H1 (cell line): ENCODE measurements at regions not wholly inside any gene's neighbourhood (a gene's known extent, or its start where the extent isn't known, plus 50 kb on each side); places are given as distances from the start of the nearest gene placed in this dataset.
A peak's percentile ranks its signal among the peaks of the same experiment; 100 is the strongest.

Experiments used
- CTCF ChIA-PET: fragments of 300-600 bp; sonication (Branson Sonifier 250); formaldehyde crosslinking; loops from one replicate; lab custom pipeline; 2021; ENCODE audit not compliant: partially characterized antibody; lab: Charles Lee
- POLR2A ChIA-PET: fragments of 300-600 bp; sonication (Branson Sonifier 250); formaldehyde crosslinking; loops from one replicate; lab custom pipeline; 2021; ENCODE audit warnings: inconsistent platforms; ENCODE audit not compliant: partially characterized antibody; lab: Charles Lee
- DNase-seq, 2 experiments: peaks; one replicate each; pipeline versions ENCODE4 v3.0.0 to v3.0.0-alpha.2; 2010 to 2022; ENCODE audit warnings: low spot score in 2 of 2, low read depth in 1 of 2, mixed read lengths in 1 of 2
- FAIRE-seq: peaks from 2 replicates; lab custom pipeline; 2011; peaks lifted over from hg19 to GRCh38; lab: Jason Lieb, UNC
- H2AFZ ChIP-seq: 2 replicates; pipeline ENCODE4 v1.8.1; 2012; ENCODE audit warnings: low read length, inconsistent platforms
- H2AK5ac ChIP-seq: 2 replicates; pipeline ENCODE4 v1.6.1; 2013; ENCODE audit warnings: low read depth, low read length
- H2BK120ac ChIP-seq: replicated peaks from 2 replicates; pipeline ENCODE3; 2013; ENCODE audit warnings: low read depth, low read length, inconsistent platforms
- H2BK12ac ChIP-seq: 2 replicates; pipeline ENCODE4 v1.6.1; 2013; ENCODE audit warnings: low read depth, low read length
- H2BK15ac ChIP-seq: 2 replicates; pipeline ENCODE4 v1.6.1; 2013; ENCODE audit warnings: low read length
- H2BK20ac ChIP-seq: 2 replicates; pipeline ENCODE4 v1.6.1; 2013; ENCODE audit warnings: low read length
- H2BK5ac ChIP-seq: 2 replicates; pipeline ENCODE4 v1.6.1; 2013; ENCODE audit warnings: low read depth, low read length
- H3K14ac ChIP-seq: 2 replicates; pipeline ENCODE4 v1.6.1; 2013; ENCODE audit warnings: inconsistent platforms; ENCODE audit not compliant: insufficient read length
- H3K18ac ChIP-seq: 2 replicates; pipeline ENCODE4 v1.6.1; 2013; ENCODE audit warnings: low read length; ENCODE audit errors: extremely low read depth
- H3K23ac ChIP-seq: 2 replicates; pipeline ENCODE4 v1.6.1; 2013; ENCODE audit warnings: inconsistent platforms; ENCODE audit not compliant: insufficient read length
- H3K23me2 ChIP-seq: 2 replicates; pipeline ENCODE4 v1.6.1; 2013; ENCODE audit warnings: low read depth, low read length
- H3K27ac ChIP-seq: 2 replicates; pipeline ENCODE4 v1.6.1; 2011; ENCODE audit warnings: low read depth, low read length, inconsistent platforms
- H3K27me3 ChIP-seq, 4 experiments: replicated peaks in 1 of 4; 1 replicate in 1 of 4; 2 replicates in 3 of 4; pipeline versions ENCODE4 v1.6.1 to v1.8.1; 2011 to 2013; ENCODE audit warnings: low read length in 3 of 4, mild to moderate bottlenecking in 3 of 4, inconsistent platforms in 2 of 4, mixed read lengths in 2 of 4, moderate library complexity in 1 of 4; ENCODE audit not compliant: control insufficient read depth in 3 of 4, insufficient read depth in 3 of 4; ENCODE audit errors: extremely low read depth in 1 of 4
- H3K36me3 ChIP-seq, 4 experiments: 2 replicates each; pipeline versions ENCODE4 v1.6.1 to v1.8.1; 2011 to 2013; ENCODE audit warnings: mild to moderate bottlenecking in 4 of 4, low read length in 3 of 4, moderate library complexity in 2 of 4, control low read depth in 1 of 4, inconsistent platforms in 1 of 4; ENCODE audit not compliant: insufficient read depth in 4 of 4, control insufficient read depth in 2 of 4
- H3K4ac ChIP-seq: replicated peaks from 2 replicates; pipeline ENCODE3; 2013; ENCODE audit warnings: low read length, low read depth, mixed read lengths, inconsistent platforms; ENCODE audit not compliant: insufficient read length
- H3K4me1 ChIP-seq, 4 experiments: replicated peaks in 1 of 4; 1 replicate in 1 of 4; 2 replicates in 3 of 4; pipeline versions ENCODE4 v1.6.1 to v1.8.1; 2011 to 2013; ENCODE audit warnings: low read length in 3 of 4, inconsistent platforms in 2 of 4, mixed read lengths in 1 of 4; ENCODE audit not compliant: insufficient read depth in 4 of 4, control insufficient read depth in 3 of 4
- H3K4me2 ChIP-seq, 2 experiments: 2 replicates each; pipeline versions ENCODE4 v1.6.1 to v1.8.1; 2011 to 2013; ENCODE audit warnings: low read depth in 2 of 2, low read length in 2 of 2, control low read depth in 1 of 2, inconsistent platforms in 1 of 2, mild to moderate bottlenecking in 1 of 2; ENCODE audit not compliant: insufficient read depth in 1 of 2
- H3K4me3 ChIP-seq, 4 experiments: fragments of 200-600, 300-600 bp in 1 of 4; sonication (generic), shearing (Covaris generic), sonication (Bioruptor Twin) in 1 of 4; 2 replicates each; pipeline versions ENCODE4 v1.5.1 to v1.8.1; 2011 to 2016; ENCODE audit warnings: low read length in 4 of 4, low read depth in 3 of 4, control low read depth in 2 of 4, inconsistent platforms in 2 of 4, mild to moderate bottlenecking in 2 of 4, mixed read lengths in 1 of 4, moderate library complexity in 1 of 4; ENCODE audit not compliant: insufficient read depth in 2 of 4; ENCODE audit errors: extremely low read depth in 1 of 4
- H3K56ac ChIP-seq: replicated peaks from 2 replicates; pipeline ENCODE3; 2013; ENCODE audit warnings: low read depth, mild to moderate bottlenecking, mixed read lengths, low read length, inconsistent platforms; ENCODE audit not compliant: insufficient read length
- H3K79me1 ChIP-seq: 2 replicates; pipeline ENCODE4 v1.6.1; 2013; ENCODE audit warnings: low read depth, low read length, control low read depth
- H3K79me2 ChIP-seq, 2 experiments: 2 replicates each; pipeline versions ENCODE4 v1.6.1 to v1.8.1; 2012 to 2013; ENCODE audit warnings: low read length in 2 of 2, mild to moderate bottlenecking in 2 of 2, inconsistent platforms in 1 of 2; ENCODE audit not compliant: insufficient read depth in 2 of 2, control insufficient read depth in 1 of 2
- H3K9ac ChIP-seq, 4 experiments: replicated peaks in 1 of 4; 1 replicate in 1 of 4; 2 replicates in 3 of 4; pipeline versions ENCODE4 v1.6.1 to v1.8.1; 2011 to 2013; ENCODE audit warnings: low read depth in 3 of 4, low read length in 3 of 4, control low read depth in 2 of 4, mild to moderate bottlenecking in 2 of 4, moderate library complexity in 2 of 4, inconsistent platforms in 1 of 4; ENCODE audit errors: extremely low read depth in 1 of 4
- H3K9me3 ChIP-seq, 2 experiments: 2 replicates each; pipeline versions ENCODE4 v1.6.1 to v1.8.1; 2012 to 2013; ENCODE audit warnings: mild to moderate bottlenecking in 2 of 2, moderate library complexity in 2 of 2, control low read depth in 1 of 2, inconsistent platforms in 1 of 2, low read depth in 1 of 2, low read length in 1 of 2, mixed read lengths in 1 of 2; ENCODE audit not compliant: insufficient read depth in 2 of 2
- H4K20me1 ChIP-seq, 2 experiments: replicated peaks in 1 of 2; 2 replicates each; pipeline versions ENCODE3 to v1.8.1; 2011 to 2013; ENCODE audit warnings: inconsistent platforms in 2 of 2, low read length in 2 of 2, mild to moderate bottlenecking in 1 of 2; ENCODE audit not compliant: insufficient read depth in 2 of 2, control insufficient read depth in 1 of 2
- H4K5ac ChIP-seq: 2 replicates; pipeline ENCODE4 v1.6.1; 2013; ENCODE audit warnings: low read length, low read depth, mixed read lengths, inconsistent platforms; ENCODE audit not compliant: insufficient read length
- H4K8ac ChIP-seq: 2 replicates; pipeline ENCODE4 v1.8.0; 2013; ENCODE audit warnings: mild to moderate bottlenecking, moderate library complexity, low read length, inconsistent platforms; ENCODE audit not compliant: insufficient read depth; ENCODE audit errors: extremely low read depth
- H4K91ac ChIP-seq: replicated peaks from 2 replicates; pipeline ENCODE3; 2013; ENCODE audit warnings: low read length, mixed read lengths, inconsistent platforms; ENCODE audit not compliant: insufficient read length
- BACH1 ChIP-seq: IDR thresholded peaks from 2 replicates; pipeline ENCODE4 v1.6.1; 2012; ENCODE audit warnings: low read length, improper control_type of control experiment
- BRCA1 ChIP-seq: IDR thresholded peaks from 2 replicates; pipeline ENCODE4 v1.6.1; 2012; ENCODE audit warnings: low read depth, low read length, improper control_type of control experiment
- RNF2 ChIP-seq: fragments of 200-900, 300-1000 bp; sonication (generic); IDR thresholded peaks from 2 replicates; pipeline ENCODE4 v1.7.1; 2016; ENCODE audit warnings: borderline replicate concordance, low read depth, mild to moderate bottlenecking, antibody characterized with exemption, low read length; ENCODE audit not compliant: poor library complexity, severe bottlenecking; ENCODE audit errors: missing control alignments
- TCF12 ChIP-seq: IDR thresholded peaks from 2 replicates; pipeline ENCODE4 v1.6.1; 2011; ENCODE audit warnings: low read depth, mild to moderate bottlenecking, low read length
- WGBS, 2 experiments: shearing (Covaris generic) in 1 of 2; methylation state at CpG; one replicate each; pipeline versions ENCODE4 v1.1.6 to v1.1.7; 2013 to 2015; ENCODE audit warnings: low lambda C conversion rate in 2 of 2, mixed read lengths in 2 of 2, inconsistent platforms in 1 of 2, low coverage in 1 of 2, missing lambda C conversion rate in 1 of 2; ENCODE audit not compliant: insufficient replicate concordance in 2 of 2, insufficient coverage in 1 of 2, insufficient read length in 1 of 2; ENCODE audit errors: extremely low coverage in 1 of 2, missing lambda C conversion rate in 1 of 2; 5-methylcytosine and 5-hydroxymethylcytosine counted together

DNA sequence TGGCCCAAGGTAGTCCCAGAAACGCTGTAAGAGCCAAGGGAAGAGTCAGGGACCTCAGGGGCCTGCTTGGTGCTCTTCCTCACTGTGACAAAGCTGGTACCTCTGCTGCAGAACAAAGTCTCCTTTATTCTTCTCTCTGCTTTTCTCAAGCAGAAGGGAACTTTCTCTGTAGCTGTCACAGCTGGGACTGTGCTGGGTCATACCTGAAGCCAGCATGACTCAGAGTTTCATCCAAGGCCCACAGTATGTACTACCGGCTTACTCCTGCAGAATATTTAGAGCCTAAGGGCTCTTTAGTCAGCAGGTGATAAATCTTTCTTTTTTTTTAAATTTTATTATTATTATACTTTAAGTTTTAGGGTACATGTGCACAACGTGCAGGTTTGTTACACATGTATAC lies 183.2 kb downstream of the TINAG start:
- Histone ChIP-seq H2BK15ac (no peak overlapping the region), H3K23ac (no peak overlapping the region), H4K8ac (no peak overlapping the region), H3K9me3 (no peaks in the 10 kb centered on the region), H3K79me1 (no peaks in the 10 kb centered on the region), H3K4me2 (no peak overlapping the region), H3K18ac (no peak overlapping the region), H3K4ac (no peak overlapping the region), H2BK120ac (no peak overlapping the region), H4K91ac (no peak overlapping the region), H2BK20ac (no peak overlapping the region), H3K14ac (no peak overlapping the region), H3K4me1 (no peaks in the 10 kb centered on the region), H2AK5ac (no peak overlapping the region), H2BK5ac (no peak overlapping the region), H3K9ac (no peak overlapping the region), H3K36me3 (no peaks in the 10 kb centered on the region), H2AFZ (0 out of 2 replicates have a peak overlapping the region, but pooled peaks have one; percentile 20), H4K5ac (no peak overlapping the region), H3K4me3 (no peak overlapping the region), H3K56ac (no peak overlapping the region), H3K27ac (no peak overlapping the region), H4K20me1 (no peaks in the 10 kb centered on the region), H3K27me3 (no peaks in the 10 kb centered on the region), H3K79me2 (no peaks in the 10 kb centered on the region), H2BK12ac (no peak overlapping the region), H3K23me2 (no peaks in the 10 kb centered on the region)
- TF ChIP-seq BRCA1 (no peak), TCF12 (no peak), RNF2 (no peak), BACH1 (0 out of 2 replicates have a peak, but pooled peaks have one; percentile 11)
- POLR2A ChIA-PET, result no interaction called here
- CTCF ChIA-PET, result interaction anchor here (0.9 kb wide), 1 partner anchor 92 kb away, joined by 3 read pairs; no protein-coding TSS in a partner anchor
- no peak for FAIRE-seq
- 89% methylated on average over 3 of the region's 3 CpGs; no CpG with 5 or more reads in 1 of the 2 experiments for WGBS, 2 experiments
- no peak for DNase-seq
